NCI-H2196 (cell line): ENCODE measurements at regions not wholly inside any gene's neighbourhood (a gene's known extent, or its start where the extent isn't known, plus 50 kb on each side); places are given as distances from the start of the nearest gene placed in this dataset.
A peak's percentile ranks its signal among the peaks of the same experiment; 100 is the strongest.
"Not testable (repeated sequence)": the region's sequence is repeated elsewhere in the genome, so short reads cannot be mapped to it uniquely, and the experiment has no call there.

Source experiments
- DNase-seq: peaks from one replicate; lab custom pipeline; 2025; ENCODE audit not compliant: unreplicated experiment; lab: John Stamatoyannopoulos, UW

DNA sequence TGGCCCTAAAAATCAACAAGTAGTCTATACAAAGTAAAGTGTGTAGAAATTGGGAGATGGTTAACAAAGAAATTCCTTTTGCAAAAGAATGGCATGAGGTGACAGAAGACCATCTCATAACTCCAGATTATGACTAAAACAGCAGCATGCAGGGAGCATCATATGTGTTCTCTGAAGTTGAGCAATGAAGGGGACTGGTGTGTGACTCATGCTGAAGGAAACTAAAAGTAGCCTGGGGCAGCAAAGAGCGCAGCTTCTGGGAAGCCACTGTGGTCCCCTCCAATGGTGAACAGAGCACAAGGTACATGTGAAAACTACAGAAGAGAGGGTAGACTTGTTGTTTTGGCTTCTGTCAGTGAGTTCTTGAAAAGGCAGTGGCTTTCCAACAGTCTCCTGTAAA lies 133.4 kb downstream of the MACC1 start:
- DNase-seq = no peak

DNA sequence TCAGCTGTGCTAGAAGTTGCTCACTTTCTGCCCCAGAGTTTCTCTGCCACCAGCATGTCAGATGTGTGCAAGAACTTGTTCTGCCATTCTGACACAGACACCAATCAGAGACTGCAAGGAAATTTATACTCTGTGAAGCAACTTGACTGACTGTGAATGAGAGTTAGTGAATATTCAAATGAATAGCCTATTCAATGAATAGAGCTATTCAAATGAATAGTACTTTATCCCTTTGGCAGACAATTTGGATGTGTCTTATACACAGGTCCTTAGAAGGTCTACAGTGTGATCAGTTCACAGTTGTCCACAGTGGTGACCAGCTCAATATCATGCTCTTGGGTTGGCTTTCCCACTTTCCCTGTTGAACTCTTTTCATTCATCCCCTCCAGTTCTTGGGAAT lies 138.1 kb downstream of the MACC1 start:
- no peak for DNase-seq

DNA sequence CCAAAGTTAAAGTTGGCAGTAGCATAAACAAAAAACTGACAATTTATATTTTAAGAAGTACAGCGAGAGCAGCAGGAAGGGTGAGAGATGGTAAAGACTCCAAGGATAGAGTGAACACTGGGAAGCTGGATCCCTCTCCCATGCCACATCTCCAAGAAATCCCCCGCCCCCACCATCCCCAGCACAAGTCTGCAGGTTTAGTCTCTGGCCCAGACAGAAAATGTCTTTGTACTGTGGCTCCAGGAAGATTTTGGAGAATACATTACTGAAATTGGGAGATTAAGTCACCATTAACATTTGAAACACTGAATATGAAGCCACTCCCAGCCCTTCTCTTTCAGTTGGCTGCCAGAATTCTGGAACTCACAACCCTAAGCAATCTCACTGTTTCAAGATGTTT lies 140.3 kb downstream of the MACC1 start:
- no peak for DNase-seq

DNA sequence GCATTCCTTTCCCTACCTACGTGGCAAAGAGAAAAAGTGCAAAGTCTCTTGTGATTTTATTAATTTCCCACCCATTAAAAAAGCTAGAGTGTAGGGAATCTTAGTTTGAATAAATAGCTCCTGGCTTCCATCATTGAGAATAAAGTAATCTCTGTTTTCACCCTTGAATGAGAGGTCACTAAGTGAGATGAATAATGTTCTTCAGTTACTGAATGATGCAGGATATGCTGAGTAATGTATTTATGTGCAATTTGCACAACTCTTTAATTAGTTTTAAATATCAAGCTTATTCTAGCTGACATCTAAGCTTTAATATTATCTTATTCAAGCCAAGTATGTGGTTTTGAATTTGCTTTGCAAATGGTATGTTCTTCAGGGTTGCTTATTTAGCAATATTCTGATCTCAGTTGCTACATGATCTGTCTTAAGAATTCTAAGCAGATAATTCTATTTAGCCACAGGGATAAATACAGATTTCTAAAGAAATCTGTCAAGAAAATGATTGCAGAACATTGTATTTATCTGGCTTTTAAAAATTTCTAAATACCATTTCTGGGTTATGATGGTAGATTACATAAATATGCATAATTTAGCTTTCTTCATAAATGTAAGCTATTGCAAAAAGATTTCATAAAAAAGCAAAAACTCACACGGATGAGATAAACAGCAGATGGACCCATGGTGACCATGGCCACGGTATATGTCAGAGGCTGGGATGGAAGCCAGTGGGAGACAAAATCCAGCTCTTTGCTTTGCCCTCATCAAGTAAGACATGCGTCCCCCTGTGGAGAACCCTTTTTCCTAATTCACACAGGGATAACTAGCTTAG lies 141.0 kb downstream of the MACC1 start:
- DNase-seq = no peak

DNA sequence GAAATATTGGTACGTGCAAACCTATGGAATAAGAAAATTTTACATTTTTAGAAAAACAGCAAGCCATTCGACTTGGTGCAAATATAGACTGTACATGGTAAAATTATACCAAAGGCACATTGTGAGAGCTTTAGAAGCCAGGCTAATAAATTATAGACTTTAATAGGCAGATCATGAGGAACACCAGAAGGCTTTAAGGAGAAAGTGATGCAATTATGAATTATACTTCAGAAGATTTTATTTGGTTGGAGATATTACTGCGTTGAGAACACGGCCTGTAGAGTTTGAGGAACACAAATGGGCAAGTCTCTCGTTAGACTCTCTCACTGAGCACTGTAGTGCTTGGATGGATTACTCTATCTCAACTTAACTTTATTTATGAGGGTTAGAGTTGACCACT lies 141.7 kb downstream of the MACC1 start:
- DNase-seq = no peak

DNA sequence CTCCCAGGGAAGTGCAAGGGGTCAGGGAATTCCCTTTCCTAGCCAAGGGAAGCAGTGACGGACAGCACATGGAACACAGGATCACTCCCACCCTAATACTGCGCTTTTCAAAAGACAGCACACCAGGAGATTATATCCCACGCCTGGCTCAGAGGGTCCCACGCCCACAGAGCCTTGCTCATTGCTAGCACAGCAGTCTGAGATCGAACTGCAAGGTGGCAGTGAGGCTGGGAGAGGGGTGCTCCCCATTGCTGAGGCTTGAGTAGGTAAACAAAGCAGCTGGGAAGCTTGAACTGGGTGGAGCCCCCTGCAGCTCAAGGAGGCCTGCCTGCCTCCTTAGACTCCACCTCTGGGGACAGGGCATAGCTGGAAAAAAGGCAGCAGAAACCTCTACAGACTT lies 149.2 kb downstream of the MACC1 start:
- not testable (repeated sequence) for DNase-seq

DNA sequence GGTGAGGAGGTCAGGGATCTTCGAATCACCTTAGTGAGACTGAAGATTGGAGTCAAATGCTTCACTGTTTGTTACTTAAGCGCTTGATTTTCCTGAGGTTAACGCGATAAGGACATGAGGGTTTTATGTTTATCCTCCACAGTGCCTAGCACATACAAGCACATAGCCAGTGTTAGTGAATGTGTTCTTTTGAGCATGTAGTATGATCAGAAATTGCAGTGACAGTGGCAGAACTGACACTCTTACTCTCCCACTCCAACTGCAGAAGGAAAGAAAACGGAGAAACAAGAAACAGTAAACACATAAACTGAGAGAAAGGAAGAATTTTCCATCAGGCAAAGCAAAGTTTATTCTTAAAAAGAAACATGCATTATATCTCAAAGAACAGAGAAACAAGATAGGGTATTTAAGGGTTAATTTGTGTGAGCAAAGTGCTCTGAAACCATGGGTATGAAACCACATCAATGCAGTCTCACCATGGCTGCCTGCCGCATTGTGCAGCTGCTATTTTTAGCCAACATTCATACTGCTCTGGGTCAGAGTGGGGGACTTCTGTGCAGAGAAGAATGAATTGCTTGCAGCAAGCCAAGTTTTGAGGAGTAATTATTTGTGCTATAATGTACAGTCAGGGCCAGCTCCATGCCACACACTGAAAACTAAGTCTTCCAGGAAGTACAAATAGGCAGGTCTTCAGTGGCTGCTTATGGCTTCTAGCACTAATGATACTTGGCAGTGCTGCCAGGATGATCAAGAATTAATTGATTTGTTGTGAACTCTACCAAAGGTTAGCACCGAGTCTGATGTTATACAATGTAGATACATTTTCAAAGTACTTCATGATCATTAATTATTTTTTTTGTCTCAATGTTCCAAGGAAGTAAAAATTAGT lies 152.0 kb downstream of the MACC1 start:
- DNase-seq = peak; percentile 41

DNA sequence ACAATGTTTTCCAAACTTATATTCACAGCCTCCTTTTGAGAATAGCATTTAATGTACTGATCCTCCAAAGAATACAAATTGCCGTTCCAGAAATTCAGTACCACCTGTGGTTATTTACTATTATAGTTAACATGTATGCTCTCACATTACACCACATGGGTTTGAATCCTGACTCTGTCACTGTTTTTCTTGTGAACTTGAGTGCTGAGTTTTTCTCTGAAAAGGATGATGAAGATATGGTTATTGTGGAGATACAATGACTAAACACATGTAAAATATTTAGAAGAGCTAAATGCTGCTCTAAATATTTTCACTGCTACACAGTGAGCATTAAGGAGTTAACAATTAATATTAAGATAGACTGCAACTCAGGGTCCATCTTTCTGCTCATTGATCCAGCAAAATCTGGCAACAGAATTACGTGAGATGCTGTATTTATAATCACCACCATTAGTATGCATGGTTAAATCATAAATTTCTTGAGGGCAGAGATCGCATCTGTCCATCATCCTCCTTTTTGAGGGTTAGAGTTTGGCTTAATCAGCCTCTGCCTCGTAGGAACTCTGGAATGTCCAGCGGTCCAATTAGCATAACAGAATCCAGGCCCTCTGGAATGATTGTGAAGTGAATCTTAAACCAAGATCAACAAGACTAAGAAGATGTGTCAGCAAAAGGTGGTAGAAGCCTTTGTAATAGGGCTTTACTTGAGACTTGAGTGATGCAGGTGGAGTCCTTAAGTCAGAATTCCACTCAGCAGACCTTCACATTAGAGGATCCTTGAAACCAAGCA lies 152.8 kb downstream of the MACC1 start:
- no peak for DNase-seq

DNA sequence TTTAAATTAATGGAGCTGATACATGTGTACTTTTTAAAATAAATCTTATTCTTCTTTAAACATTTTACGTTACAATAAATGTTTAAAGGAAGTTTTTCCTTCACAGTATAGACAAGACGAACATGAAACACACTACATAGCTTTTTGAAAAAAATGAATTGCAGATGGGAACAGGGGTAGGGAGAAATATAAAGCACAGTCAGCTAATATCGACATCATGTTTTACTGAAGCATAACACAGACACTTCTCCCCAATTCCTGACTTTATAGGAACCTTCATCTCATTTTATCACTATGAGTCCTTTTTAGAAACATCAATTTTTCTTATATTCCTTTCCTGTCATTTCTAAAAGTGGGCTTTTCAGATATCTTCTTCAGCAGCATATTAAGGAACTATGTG lies 153.5 kb downstream of the MACC1 start:
- no peak for DNase-seq

DNA sequence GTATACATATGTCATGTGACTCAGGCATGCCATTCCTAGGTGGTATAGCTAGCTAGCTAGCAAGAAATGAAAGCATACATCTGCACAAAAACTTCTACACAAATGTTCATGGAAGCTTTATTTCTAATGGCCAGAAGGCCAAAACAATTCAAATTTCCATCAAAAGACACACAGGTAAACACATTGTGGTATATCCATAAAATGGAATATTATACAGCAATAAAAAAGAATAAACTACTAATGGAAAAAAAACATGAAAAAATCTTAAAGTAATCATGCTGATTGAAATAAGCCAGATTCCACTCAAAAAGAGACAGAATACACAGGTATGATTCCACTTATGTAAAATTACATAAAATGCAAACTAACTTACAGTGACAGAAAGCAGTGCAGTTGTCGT lies 154.3 kb downstream of the MACC1 start:
- no peak for DNase-seq

DNA sequence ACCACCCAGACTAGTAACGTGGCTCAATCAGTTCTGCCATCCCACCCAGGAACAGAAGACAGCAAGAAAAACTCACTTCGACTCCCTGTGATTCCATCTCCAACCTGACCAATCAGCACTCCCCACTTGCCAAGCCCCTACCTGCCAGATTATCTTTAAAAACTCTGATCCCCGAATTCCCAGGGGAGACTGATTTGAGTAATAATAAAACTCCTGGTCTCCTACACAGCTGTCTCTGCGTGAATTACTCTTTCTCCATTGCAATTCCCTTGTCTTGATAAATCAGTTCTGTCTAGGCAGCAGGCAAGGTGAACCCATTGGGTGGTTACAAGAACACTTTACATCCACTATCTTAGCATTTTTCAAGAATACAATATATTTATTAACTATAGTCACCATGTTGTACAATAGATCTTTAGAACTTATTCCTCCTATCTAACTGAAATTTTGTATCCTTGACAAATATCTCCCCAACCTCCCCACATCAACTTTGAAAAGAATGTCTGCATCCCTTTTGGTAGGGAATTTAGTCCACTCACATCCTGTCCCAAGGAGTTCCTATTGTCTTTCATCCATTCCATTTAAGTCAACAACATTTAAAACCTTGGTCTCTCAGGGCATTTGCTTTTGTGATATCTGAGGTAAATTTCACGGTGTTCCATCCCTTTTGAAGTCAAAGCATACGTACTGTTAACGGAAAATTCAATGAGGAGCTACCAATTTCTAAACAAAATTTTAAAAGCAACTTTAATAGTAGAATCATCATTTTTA lies 163.7 kb downstream of the MACC1 start:
- DNase-seq = no peak

DNA sequence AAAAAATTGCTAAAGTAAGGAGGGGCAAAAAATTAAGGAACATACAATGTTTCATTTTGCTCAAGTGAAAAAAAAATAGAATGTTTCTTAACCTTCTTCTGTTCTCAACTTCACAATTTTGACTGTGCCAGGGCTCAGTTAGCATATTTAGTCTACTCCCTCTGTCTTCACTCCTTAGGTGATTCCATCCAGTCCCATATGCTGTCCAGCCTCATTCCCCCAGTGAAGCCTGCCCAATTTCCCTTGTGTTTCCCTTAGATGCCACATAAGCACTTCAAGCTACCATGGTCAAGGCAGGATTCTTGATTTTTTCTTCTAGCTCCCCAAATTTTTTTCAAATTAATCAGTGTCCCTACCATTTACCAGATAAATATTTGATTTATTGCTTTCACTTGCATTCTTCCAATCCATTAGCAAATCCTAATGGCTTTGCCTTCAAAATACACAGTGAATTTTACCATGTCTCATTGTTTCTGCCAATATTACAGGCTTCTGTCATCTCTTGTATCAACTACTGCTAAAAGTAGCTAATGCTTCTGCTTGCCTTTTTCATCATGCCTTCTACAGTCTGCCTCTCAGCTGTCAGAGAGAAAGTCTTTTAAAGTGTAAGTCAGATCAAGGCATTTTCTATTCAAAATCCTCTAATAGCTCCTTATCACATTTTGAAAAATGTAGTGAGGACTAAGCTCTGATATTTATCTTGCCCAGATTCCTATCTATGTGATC lies 166.8 kb downstream of the MACC1 start:
- no peak for DNase-seq

DNA sequence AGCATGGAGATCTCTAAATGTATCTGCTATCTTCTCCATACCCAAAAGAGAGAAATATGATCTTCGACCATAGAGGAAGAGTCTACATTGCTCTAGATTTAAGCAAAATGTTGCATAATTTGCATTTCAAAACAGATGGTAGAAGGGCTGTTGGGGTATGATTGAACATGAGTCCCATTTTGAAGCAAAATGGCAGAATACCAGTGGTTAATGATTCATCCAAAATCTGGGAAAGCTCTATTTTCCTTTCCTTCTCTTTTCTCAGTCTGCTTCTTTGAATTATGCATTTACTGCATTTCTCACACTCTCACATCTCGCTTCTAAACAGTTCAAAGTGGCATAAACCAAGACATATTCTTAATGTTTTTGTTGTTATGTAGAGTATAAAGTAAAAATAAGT lies 178.5 kb downstream of the MACC1 start:
- DNase-seq = no peak

DNA sequence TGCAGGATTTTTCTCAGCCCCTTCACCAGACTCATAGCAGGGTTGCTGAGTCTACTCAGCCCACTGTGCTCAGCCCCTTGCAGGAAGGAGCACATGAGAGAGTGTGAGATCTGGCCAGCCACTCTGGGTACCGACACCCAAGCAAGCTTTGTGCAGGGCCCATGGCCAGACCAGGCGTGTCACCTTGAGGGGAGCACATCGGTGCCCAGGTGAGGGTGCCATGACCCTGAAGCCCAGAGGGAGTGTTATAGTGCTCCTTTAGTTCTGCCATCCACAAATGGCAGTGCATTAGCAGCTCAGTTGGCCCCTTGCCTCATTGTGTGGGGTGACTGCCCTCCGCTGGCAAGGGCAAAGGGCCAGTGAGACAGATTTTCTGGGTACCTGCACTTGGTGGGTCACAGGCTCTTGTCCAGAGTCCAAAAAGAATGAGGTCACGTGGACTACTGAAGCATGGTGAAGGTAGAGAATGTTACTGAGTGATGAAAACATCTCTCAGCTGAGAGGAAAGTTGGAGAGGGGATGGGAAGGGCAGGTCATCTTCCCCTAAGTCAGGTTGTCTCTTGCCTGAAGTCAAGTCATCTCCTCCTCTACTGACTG lies 181.8 kb downstream of the MACC1 start:
- no peak for DNase-seq

DNA sequence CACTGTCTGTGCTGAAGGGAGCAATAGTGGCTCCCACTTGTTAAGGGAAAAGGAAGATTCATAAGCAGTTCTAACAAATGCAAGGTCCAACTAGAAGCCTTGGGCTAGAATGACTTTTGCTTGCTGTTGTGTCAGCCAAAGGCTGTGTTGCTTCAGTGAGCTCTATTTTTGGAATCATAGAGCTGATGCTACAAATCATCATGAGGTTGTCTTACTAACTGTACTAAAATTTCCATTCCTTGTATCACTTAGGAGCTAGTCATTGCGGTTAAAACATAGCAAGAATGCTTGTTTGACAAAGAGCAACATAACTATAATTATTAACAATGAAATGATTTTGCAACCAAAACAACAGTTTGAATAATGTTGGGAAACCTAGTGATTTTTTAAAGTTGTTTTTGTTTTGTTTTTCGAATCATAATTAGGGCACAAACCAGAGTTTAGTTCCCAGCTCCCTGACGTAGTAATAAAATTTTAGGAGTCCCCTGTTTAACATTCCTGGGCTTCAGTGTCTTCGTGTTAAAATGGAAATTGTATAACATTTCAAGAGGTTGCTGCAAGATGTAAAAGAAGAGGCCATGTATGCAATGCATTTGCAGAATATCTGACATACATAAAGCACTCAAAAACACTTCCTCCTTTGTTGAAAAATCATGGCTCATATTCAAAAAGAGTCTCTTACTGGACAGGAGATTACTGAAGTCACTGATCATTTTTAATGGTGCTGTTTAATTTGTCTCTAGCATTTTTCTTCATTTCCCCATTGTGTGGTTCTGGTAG lies 183.4 kb downstream of the MACC1 start:
- no peak for DNase-seq

DNA sequence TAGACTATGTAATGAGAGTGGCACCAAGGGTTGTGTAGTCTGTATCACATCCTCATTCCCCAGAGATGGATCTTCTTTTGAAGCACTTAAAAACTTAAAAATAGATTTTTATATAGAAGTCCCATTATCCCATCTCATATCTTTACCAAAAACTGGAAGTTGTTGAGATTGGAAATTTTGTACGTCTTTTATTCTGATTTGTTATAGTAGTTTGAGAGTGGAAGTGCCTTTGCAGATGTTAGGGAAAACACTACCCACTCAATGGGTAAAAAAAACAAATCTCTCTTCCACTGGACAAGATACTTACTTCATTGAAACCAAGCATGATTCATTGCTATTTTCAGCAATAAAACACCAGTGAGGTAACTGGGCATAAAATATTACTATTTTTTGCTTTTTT lies 184.4 kb downstream of the MACC1 start:
- no peak for DNase-seq

DNA sequence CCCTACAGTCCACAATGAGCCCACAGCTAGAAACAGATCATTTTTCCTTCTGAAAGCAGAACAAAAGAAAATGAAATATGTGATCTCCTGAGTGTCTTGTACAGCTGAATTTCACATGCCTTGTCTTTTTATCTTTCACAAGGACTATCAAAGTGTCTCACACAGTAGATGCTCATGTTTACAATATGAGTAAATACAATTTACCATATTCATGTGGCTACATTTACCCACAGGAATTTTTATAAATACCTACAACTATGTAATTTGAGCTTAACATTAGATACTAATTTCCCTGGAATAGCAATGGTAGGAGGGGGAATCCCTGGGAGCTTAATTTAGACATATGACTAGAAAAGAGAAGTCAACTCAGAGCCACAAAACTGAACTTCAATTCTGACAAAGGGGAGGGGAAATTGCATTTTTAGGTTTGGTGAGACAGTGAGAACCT lies 186.2 kb downstream of the MACC1 start:
- DNase-seq = no peak

DNA sequence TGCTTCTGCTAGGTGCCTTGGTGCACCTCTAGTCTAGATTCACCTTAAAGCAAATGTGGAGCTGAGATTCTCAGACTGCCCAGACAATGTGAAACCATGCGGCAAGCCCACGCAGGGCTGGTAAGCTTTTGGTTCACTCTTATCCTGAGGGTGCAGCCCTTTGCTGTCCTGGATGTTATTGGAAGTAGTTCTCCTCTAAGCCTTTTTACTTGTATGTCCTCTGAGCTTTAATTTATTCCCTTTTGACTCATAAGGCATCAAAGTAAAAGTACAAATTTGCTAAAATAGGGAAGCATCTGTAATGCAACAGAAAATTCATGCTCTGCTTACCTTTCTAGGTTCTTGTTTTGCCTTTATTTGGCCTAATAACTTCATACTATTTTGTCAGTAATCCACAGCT lies 186.8 kb downstream of the MACC1 start:
- DNase-seq = no peak

DNA sequence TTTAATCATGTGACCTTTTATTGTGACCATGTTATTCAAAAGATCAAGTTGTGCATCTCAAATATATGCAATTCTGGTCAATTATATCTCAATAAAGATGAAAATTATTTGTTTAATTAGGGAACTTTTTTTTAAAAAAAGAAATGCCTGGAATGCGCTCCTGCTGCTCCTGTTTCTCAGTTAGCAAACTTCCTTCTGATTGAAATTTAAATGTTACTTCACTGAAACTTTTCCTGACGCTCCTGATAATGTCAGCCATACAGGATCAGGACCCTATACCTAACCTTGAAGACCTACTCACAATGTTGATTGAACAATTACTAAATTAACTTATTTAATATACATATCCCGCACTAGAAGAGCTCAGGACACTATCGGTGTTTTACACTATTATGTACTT lies 190.4 kb downstream of the MACC1 start:
- no peak for DNase-seq
